Esophagus squamous epithelium (tissue), 4 donors: ENCODE measurements at regions not wholly inside any gene's neighbourhood (a gene's known extent, or its start where the extent isn't known, plus 50 kb on each side); places are given as distances from the start of the nearest gene placed in this dataset.

ENCODE experiments used
- POLR2A ChIP-seq, 4 donors: fragments of 450-650 bp; IDR thresholded peaks; one replicate each; pipeline ENCODE4 v1.6.1; 2017; ENCODE audit warnings: antibody characterized with exemption in 4 of 4, mild to moderate bottlenecking in 4 of 4, moderate library complexity in 3 of 4
- TF ChIP-seq, protein P1 (sequence below), 6 experiments: fragments of 450-650 bp in 4 of 6; fragments of 200-600 bp in 2 of 6; sonication (generic) in 2 of 6; IDR thresholded peaks; one replicate each; pipeline ENCODE4 v1.5.1; 2016 to 2019; ENCODE audit warnings: antibody characterized with exemption in 6 of 6, mild to moderate bottlenecking in 4 of 6, moderate library complexity in 4 of 6

- TF ChIP-seq, protein P1, sequence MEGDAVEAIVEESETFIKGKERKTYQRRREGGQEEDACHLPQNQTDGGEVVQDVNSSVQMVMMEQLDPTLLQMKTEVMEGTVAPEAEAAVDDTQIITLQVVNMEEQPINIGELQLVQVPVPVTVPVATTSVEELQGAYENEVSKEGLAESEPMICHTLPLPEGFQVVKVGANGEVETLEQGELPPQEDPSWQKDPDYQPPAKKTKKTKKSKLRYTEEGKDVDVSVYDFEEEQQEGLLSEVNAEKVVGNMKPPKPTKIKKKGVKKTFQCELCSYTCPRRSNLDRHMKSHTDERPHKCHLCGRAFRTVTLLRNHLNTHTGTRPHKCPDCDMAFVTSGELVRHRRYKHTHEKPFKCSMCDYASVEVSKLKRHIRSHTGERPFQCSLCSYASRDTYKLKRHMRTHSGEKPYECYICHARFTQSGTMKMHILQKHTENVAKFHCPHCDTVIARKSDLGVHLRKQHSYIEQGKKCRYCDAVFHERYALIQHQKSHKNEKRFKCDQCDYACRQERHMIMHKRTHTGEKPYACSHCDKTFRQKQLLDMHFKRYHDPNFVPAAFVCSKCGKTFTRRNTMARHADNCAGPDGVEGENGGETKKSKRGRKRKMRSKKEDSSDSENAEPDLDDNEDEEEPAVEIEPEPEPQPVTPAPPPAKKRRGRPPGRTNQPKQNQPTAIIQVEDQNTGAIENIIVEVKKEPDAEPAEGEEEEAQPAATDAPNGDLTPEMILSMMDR (IDR thresholded peaks at IDR 0.05): no peak
- no peak for TF ChIP-seq POLR2A (IDR thresholded peaks at IDR 0.05)
Measured at GRCh38 chr2:64244037-64244416, 99.8 kb upstream of the PELI1 start.
